K562 (cell line): ENCODE measurements at regions not wholly inside any gene's neighbourhood (a gene's known extent, or its start where the extent isn't known, plus 50 kb on each side); places are given as distances from the start of the nearest gene placed in this dataset.

Experiments used
- ATAC-seq: fragments of 200-7000 bp; cut with Tn5 transposase; 3 replicates; pipeline ENCODE4 v1.9.1; 2020; ENCODE audit warnings: moderate library complexity
- BruUV-seq: library from RNA; stranded (reverse); fragments of 400-500 nt; replicated peaks from 2 replicates; lab custom pipeline; 2021; lab: Mats Ljungman, UMichigan
- CTCF ChIA-PET: fragments of 300-600 bp; formaldehyde crosslinking; extraction: SDS; loops from one replicate; lab custom pipeline; 2021; ENCODE audit warnings: low intra/inter-chr PET ratio; lab: Yijun Ruan, JAX
- POLR2A ChIA-PET: fragments of 300-600, 350-650 bp; sonication (Branson Sonifier 250); formaldehyde crosslinking; extraction: SDS; loops from one replicate; lab custom pipeline; 2021; ENCODE audit warnings: antibody characterized with exemption, inconsistent platforms; lab: Yijun Ruan, JAX
- DNase-seq, 4 experiments: peaks; one replicate each; pipeline versions ENCODE4 v3.0.0 to v3.0.0-alpha.2; 2011 to 2018; ENCODE audit warnings: low spot score in 3 of 4, mixed read lengths in 3 of 4; ENCODE audit errors: extremely low read depth in 1 of 4
- FAIRE-seq: peaks from 2 replicates; lab custom pipeline; 2011; peaks lifted over from hg19 to GRCh38; lab: Jason Lieb, UNC
- H2AFZ ChIP-seq: 2 replicates; pipeline ENCODE4 v1.6.0; 2011; ENCODE audit warnings: low read depth, low read length, control low read depth, inconsistent platforms
- H3K27ac ChIP-seq: fragments of 200-600 bp; 3 replicates; pipeline ENCODE4 v1.8.0; 2011; ENCODE audit warnings: low read depth, mild to moderate bottlenecking, control low read depth, inconsistent platforms, low read length, moderate library complexity, mixed read lengths; ENCODE audit errors: extremely low read depth
- H3K27me3 ChIP-seq, 2 experiments: fragments of 300-600 bp in 1 of 2; 2 replicates in 1 of 2; 3 replicates in 1 of 2; pipeline versions ENCODE4 v1.6.0 to v1.8.0; 2011; ENCODE audit warnings: inconsistent platforms in 2 of 2, low read length in 2 of 2, mild to moderate bottlenecking in 1 of 2, mixed read lengths in 1 of 2, moderate library complexity in 1 of 2; ENCODE audit not compliant: control insufficient read depth in 2 of 2, insufficient read depth in 2 of 2
- H3K36me3 ChIP-seq: fragments of 300-600 bp; 3 replicates; pipeline ENCODE4 v1.8.0; 2011; ENCODE audit warnings: mild to moderate bottlenecking, low read length, inconsistent platforms; ENCODE audit not compliant: control insufficient read depth, insufficient read depth
- H3K4me1 ChIP-seq, 2 experiments: fragments of 200-600 bp in 1 of 2; replicated peaks in 1 of 2; 2 replicates in 1 of 2; 3 replicates in 1 of 2; pipeline versions ENCODE4 v1.5.1 to v1.8.0; 2011; ENCODE audit warnings: inconsistent platforms in 2 of 2, low read length in 2 of 2, mild to moderate bottlenecking in 1 of 2, mixed read lengths in 1 of 2, moderate library complexity in 1 of 2; ENCODE audit not compliant: control insufficient read depth in 2 of 2, insufficient read depth in 2 of 2
- H3K4me2 ChIP-seq: 2 replicates; pipeline ENCODE4 v1.6.1; 2011; ENCODE audit warnings: low read length, control low read depth, inconsistent platforms, mixed read lengths; ENCODE audit not compliant: insufficient read depth
- H3K4me3 ChIP-seq: fragments of 200-600 bp; sonication (generic), shearing (Covaris generic); 2 replicates; pipeline ENCODE4 v1.5.1; 2016; ENCODE audit warnings: control low read depth, inconsistent platforms
- H3K79me2 ChIP-seq: fragments of 200-600 bp; 3 replicates; pipeline ENCODE4 v1.8.0; 2011; ENCODE audit warnings: low read length, inconsistent platforms; ENCODE audit not compliant: control insufficient read depth, insufficient read depth
- H3K9ac ChIP-seq, 2 experiments: 2 replicates each; pipeline versions ENCODE4 v1.6.0 to v1.6.1; 2011; ENCODE audit warnings: low read depth in 2 of 2, low read length in 2 of 2, control low read depth in 1 of 2, inconsistent platforms in 1 of 2, mild to moderate bottlenecking in 1 of 2, mixed read lengths in 1 of 2; ENCODE audit not compliant: insufficient read depth in 1 of 2
- H3K9me1 ChIP-seq: one replicate; pipeline ENCODE4 v1.6.0; 2011; ENCODE audit warnings: inconsistent platforms, mild to moderate bottlenecking, low read length, moderate library complexity; ENCODE audit not compliant: control insufficient read depth, insufficient read depth
- H3K9me3 ChIP-seq: replicated peaks from 2 replicates; pipeline ENCODE4 v1.5.1; 2011; ENCODE audit warnings: low read depth, low read length, inconsistent platforms; ENCODE audit not compliant: control insufficient read depth, insufficient read depth
- H4K20me1 ChIP-seq: replicated peaks from 2 replicates; pipeline ENCODE4 v1.6.1; 2011; ENCODE audit warnings: low read length, inconsistent platforms, mixed read lengths; ENCODE audit not compliant: control insufficient read depth, insufficient read depth
- FOXJ2 ChIP-seq: fragments of 200-800 bp; sonication (Bioruptor generic); IDR thresholded peaks from 2 replicates; pipeline ENCODE4 v1.6.1; 2016; ENCODE audit warnings: missing genetic modification characterization, missing compliant biosample characterization
- HES1 ChIP-seq: fragments of 450-650 bp; IDR thresholded peaks from 2 replicates; pipeline ENCODE4 v1.6.1; 2016; ENCODE audit warnings: low read depth, mild to moderate bottlenecking, moderate library complexity
- HIVEP1 ChIP-seq: fragments of 250-450 bp; sonication (Bioruptor Pico); IDR thresholded peaks from 2 replicates; pipeline ENCODE4 v1.4.0; 2020; ENCODE audit warnings: mild to moderate bottlenecking
- KDM4B ChIP-seq, 2 experiments: fragments of 450-650 bp in 1 of 2; sonication (generic) in 1 of 2; IDR thresholded peaks; 2 replicates each; pipeline ENCODE4 v1.6.1; 2016 to 2017; ENCODE audit warnings: borderline replicate concordance in 2 of 2, antibody characterized with exemption in 1 of 2, low read depth in 1 of 2, mild to moderate bottlenecking in 1 of 2
- MNT ChIP-seq, 2 experiments: fragments of 450-650 bp; conservative IDR thresholded peaks; 2 replicates each; pipeline ENCODE4 v1.6.1; 2017; ENCODE audit warnings: mild to moderate bottlenecking in 2 of 2, moderate library complexity in 2 of 2
- MXI1 ChIP-seq: IDR thresholded peaks from 2 replicates; pipeline ENCODE4 v1.6.1; 2011; ENCODE audit warnings: low read depth, mild to moderate bottlenecking, improper control_type of control experiment, low read length
- OTX1 ChIP-seq: fragments of 450-650 bp; formaldehyde crosslinking; IDR thresholded peaks from 2 replicates; pipeline ENCODE4 v1.4.0; 2022; ENCODE audit warnings: mild to moderate bottlenecking
- RAD21 ChIP-seq, 2 experiments: fragments of 250-450 bp in 1 of 2; fragments of 450-650 bp in 1 of 2; sonication (Bioruptor Pico) in 1 of 2; formaldehyde crosslinking in 1 of 2; IDR thresholded peaks in 1 of 2; conservative IDR thresholded peaks in 1 of 2; 2 replicates each; pipeline versions ENCODE4 v1.4.0 to v1.8.0; 2020 to 2022; ENCODE audit warnings: mild to moderate bottlenecking in 2 of 2, moderate library complexity in 1 of 2
- RREB1 ChIP-seq: fragments of 250-450 bp; sonication (Bioruptor Pico); IDR thresholded peaks from 2 replicates; pipeline ENCODE4 v1.4.0; 2020
- U2AF2 ChIP-seq: fragments of 200-400 bp; formaldehyde crosslinking; optimal IDR thresholded peaks from 2 replicates; pipeline ENCODE3; 2017; ENCODE audit warnings: low read depth, mild to moderate bottlenecking, low read length
- XRCC3 ChIP-seq: fragments of 450-650 bp; IDR thresholded peaks from 2 replicates; pipeline ENCODE4 v1.6.1; 2017; ENCODE audit warnings: mild to moderate bottlenecking, moderate library complexity
- ZNF280A ChIP-seq: fragments of 450-650 bp; IDR thresholded peaks from 2 replicates; pipeline ENCODE4 v1.6.1; 2018; ENCODE audit warnings: mild to moderate bottlenecking, low read depth; ENCODE audit not compliant: partially characterized antibody
- WGBS: fragments of 100-300 bp; shearing (Covaris generic); methylation state at CpG from one replicate; pipeline ENCODE4 v1.1.6; 2016; ENCODE audit warnings: low coverage, mixed read lengths; ENCODE audit not compliant: insufficient coverage; ENCODE audit errors: missing lambda C conversion rate; 5-methylcytosine and 5-hydroxymethylcytosine counted together
- in situ Hi-C: fragments of 300-500 bp; cut with MboI; formaldehyde crosslinking; loops from 4 replicates; pipeline ENCODE4 v1.15.0; 2018; ENCODE audit warnings: inconsistent platforms, mixed read lengths
- intact Hi-C: fragments of 100-400 bp; cut with micrococcal nuclease; formaldehyde crosslinking; loops from 2 replicates; pipeline ENCODE4 v1.14.2; 2022

- intact Hi-C loops (no loop called here), in situ Hi-C loops (loop anchor here (10.0 kb wide), 1 partner anchor 175 kb away; no protein-coding TSS in a partner anchor)
- Histone ChIP-seq H3K9me3 (no peaks in the 10 kb centered on the region), H3K9me1 (no peaks in the 10 kb centered on the region), H3K9ac (no peak overlapping the region), H3K4me1 (no peaks in the 10 kb centered on the region; a peak in 3 of 5 replicates), H4K20me1 (no peaks in the 10 kb centered on the region), H3K36me3 (no peaks in the 10 kb centered on the region), H3K4me3 (no peak overlapping the region), H3K27ac (no peak overlapping the region), H3K4me2 (no peak overlapping the region), H3K27me3 (peaks cover 4 to 23% of the 10 kb centered on the region in 2 experiments)
- CTCF ChIA-PET = no interaction called here
- DNase-seq = no peak
- POLR2A ChIA-PET = interaction anchor here (0.5 to 1.0 kb wide), 3 partner anchors 18 to 202 kb away, joined by 3 read pairs; no protein-coding TSS in a partner anchor
- BruUV-seq = no TSS peak
- no peak for FAIRE-seq
- WGBS = 0% methylated on average over 2 of the region's 3 CpGs
- TF ChIP-seq OTX1 (CRISPR knock-in tag) = no peak
- TF ChIP-seq XRCC3 = no peak
- TF ChIP-seq RREB1 = no peak
- TF ChIP-seq U2AF2 = no peak
- TF ChIP-seq FOXJ2 (tag) = no peak
- no peak for TF ChIP-seq MNT (conservative IDR thresholded peaks at IDR 0.05)
- no peak for TF ChIP-seq KDM4B (IDR thresholded peaks at IDR 0.05; ENCODE audit: borderline replicate concordance in 2 of 2, low read depth in 1 of 2)
- no peak for TF ChIP-seq RAD21 (CRISPR knock-in tag; conservative IDR thresholded peaks at IDR 0.05 in 1 of 2, IDR thresholded peaks at IDR 0.05 in 1 of 2)
- TF ChIP-seq HES1 = no peak
- no peak for TF ChIP-seq MXI1
- no peak for TF ChIP-seq ZNF280A
- TF ChIP-seq HIVEP1 (CRISPR knock-in tag) = no peak
- TF ChIP-seq, all 486 proteins: peak for 0
- H2AFZ ChIP-seq = no peak overlapping the region
- no peak for ATAC-seq
- H3K79me2 ChIP-seq = no peaks in the 10 kb centered on the region
These were observed 109.1 kb downstream of the DAD1 start for GRCh38 chr14:22479776-22480464.
